ENCODE measurements at regions not wholly inside any gene's neighbourhood (a gene's known extent, or its start where the extent isn't known, plus 50 kb on each side); places are given as distances from the start of the nearest gene placed in this dataset.

- H3K27me3 ChIP-seq (replicated peaks in 2 of 5; ENCODE audit: control insufficient read depth in 4 of 5, insufficient read depth in 5 of 5, low read length in 4 of 5): no peaks in the 10 kb centered on the region
- H3K27ac ChIP-seq (ENCODE audit: insufficient read depth in 1 of 2, low read depth in 1 of 2, low read length in 2 of 2, poor library complexity in 1 of 2, severe bottlenecking in 2 of 2): no peak overlapping the region
- H3K4me3 ChIP-seq (ENCODE audit: control insufficient read depth in 1 of 7, extremely low read depth in 1 of 7, insufficient read depth in 4 of 7, low read depth in 2 of 7, low read length in 6 of 7): no peak overlapping the region
- H3K36me3 ChIP-seq (ENCODE audit: control insufficient read depth in 4 of 4, insufficient read depth in 4 of 4, low read length in 3 of 4): no peaks in the 10 kb centered on the region
- ChIA-PET CTCF (no interaction called here), POLR2A (no interaction called here)
- H3K4me1 ChIP-seq (ENCODE audit: control extremely low read depth in 1 of 4, control insufficient read depth in 4 of 4, insufficient read depth in 4 of 4, low read length in 3 of 4): no peaks in the 10 kb centered on the region
- WGBS (ENCODE audit: insufficient coverage): 96% methylated on average over 12 of the region's 12 CpGs
- no peaks in the 10 kb centered on the region for H3K9me3 ChIP-seq (ENCODE audit: control extremely low read depth in 1 of 5, control insufficient read depth in 4 of 5, insufficient read depth in 2 of 5, low read depth in 1 of 5, low read length in 4 of 5)
- no peak for DNase-seq
Measured at GRCh38 chr4:127579821-127580220, 52.9 kb upstream of the INTU start.

- H3K27ac ChIP-seq (ENCODE audit: insufficient read depth in 1 of 2, low read depth in 1 of 2, low read length in 2 of 2, poor library complexity in 1 of 2, severe bottlenecking in 2 of 2): no peak overlapping the region
- H3K36me3 ChIP-seq (ENCODE audit: control insufficient read depth in 4 of 4, insufficient read depth in 4 of 4, low read length in 3 of 4): no peaks in the 10 kb centered on the region
- no peaks in the 10 kb centered on the region for H3K27me3 ChIP-seq (replicated peaks in 2 of 5; ENCODE audit: control insufficient read depth in 4 of 5, insufficient read depth in 5 of 5, low read length in 4 of 5)
- POLR2A ChIA-PET: no interaction called here
- CTCF ChIA-PET: no interaction called here
- no peak for DNase-seq
- no peak overlapping the region for H3K4me3 ChIP-seq (ENCODE audit: control insufficient read depth in 1 of 7, extremely low read depth in 1 of 7, insufficient read depth in 4 of 7, low read depth in 2 of 7, low read length in 6 of 7)
- H3K9me3 ChIP-seq (ENCODE audit: control extremely low read depth in 1 of 5, control insufficient read depth in 4 of 5, insufficient read depth in 2 of 5, low read depth in 1 of 5, low read length in 4 of 5): no peaks in the 10 kb centered on the region
- no peaks in the 10 kb centered on the region for H3K4me1 ChIP-seq (ENCODE audit: control extremely low read depth in 1 of 4, control insufficient read depth in 4 of 4, insufficient read depth in 4 of 4, low read length in 3 of 4)
- WGBS (ENCODE audit: insufficient coverage): 83% methylated on average over 1 of the region's 4 CpGs
Measured at GRCh38 chr4:127580300-127580699, 52.5 kb upstream of the INTU start.

- no peaks in the 10 kb centered on the region for H3K36me3 ChIP-seq (ENCODE audit: control insufficient read depth in 4 of 4, insufficient read depth in 4 of 4, low read length in 3 of 4)
- H3K4me3 ChIP-seq (ENCODE audit: control insufficient read depth in 1 of 7, extremely low read depth in 1 of 7, insufficient read depth in 4 of 7, low read depth in 2 of 7, low read length in 6 of 7): no peak overlapping the region
- POLR2A ChIA-PET: no interaction called here
- H3K27ac ChIP-seq (ENCODE audit: insufficient read depth in 1 of 2, low read depth in 1 of 2, low read length in 2 of 2, poor library complexity in 1 of 2, severe bottlenecking in 2 of 2): no peak overlapping the region
- 100% methylated on average over 1 of the region's 2 CpGs for WGBS (ENCODE audit: insufficient coverage)
- no peaks in the 10 kb centered on the region for H3K4me1 ChIP-seq (ENCODE audit: control extremely low read depth in 1 of 4, control insufficient read depth in 4 of 4, insufficient read depth in 4 of 4, low read length in 3 of 4)
- no peaks in the 10 kb centered on the region for H3K27me3 ChIP-seq (replicated peaks in 2 of 5; ENCODE audit: control insufficient read depth in 4 of 5, insufficient read depth in 5 of 5, low read length in 4 of 5)
- H3K9me3 ChIP-seq (ENCODE audit: control extremely low read depth in 1 of 5, control insufficient read depth in 4 of 5, insufficient read depth in 2 of 5, low read depth in 1 of 5, low read length in 4 of 5): no peaks in the 10 kb centered on the region
- DNase-seq: no peak
- CTCF ChIA-PET: no interaction called here
Measured at GRCh38 chr4:127580891-127581290, 51.9 kb upstream of the INTU start.
